IMR-90 (cell line): ENCODE measurements at regions not wholly inside any gene's neighbourhood (a gene's known extent, or its start where the extent isn't known, plus 50 kb on each side); places are given as distances from the start of the nearest gene placed in this dataset.

Experiments
- ATAC-seq: fragments of 200-7000 bp; cut with Tn5 transposase; 2 replicates; pipeline ENCODE4 v1.9.1; 2020; ENCODE audit warnings: low read depth, mild to moderate bottlenecking, moderate library complexity
- BruUV-seq: library from RNA; stranded (reverse); fragments of 400-500 nt; replicated peaks from 2 replicates; lab custom pipeline; 2021; lab: Mats Ljungman, UMichigan
- CTCF ChIA-PET: fragments of 300-600 bp; formaldehyde crosslinking; extraction: SDS; loops from one replicate; lab custom pipeline; 2021; ENCODE audit warnings: antibody characterized with exemption; lab: Yijun Ruan, JAX
- POLR2A ChIA-PET: fragments of 300-600 bp; sonication (Branson Sonifier 250); formaldehyde crosslinking; loops from one replicate; lab custom pipeline; 2022; ENCODE audit warnings: antibody characterized with exemption; ENCODE audit not compliant: unreplicated experiment; lab: Charles Lee
- DNase-seq: peaks from one replicate; pipeline ENCODE4 v3.0.0; 2013
- H2AFZ ChIP-seq: replicated peaks from 2 replicates; pipeline ENCODE3; 2013; ENCODE audit warnings: low read length, mild to moderate bottlenecking; ENCODE audit not compliant: poor library complexity
- H2AK5ac ChIP-seq: 2 replicates; pipeline ENCODE4 v1.6.1; 2013; ENCODE audit warnings: low read depth, low read length, inconsistent platforms
- H2AK9ac ChIP-seq: replicated peaks from 2 replicates; pipeline ENCODE3; 2013; ENCODE audit warnings: mild to moderate bottlenecking, low read depth, low read length, moderate library complexity; ENCODE audit not compliant: poor library complexity
- H2BK120ac ChIP-seq: 2 replicates; pipeline ENCODE4 v1.6.1; 2013; ENCODE audit warnings: low read depth, low read length, inconsistent platforms
- H2BK15ac ChIP-seq: 3 replicates; pipeline ENCODE4 v1.6.1; 2013; ENCODE audit warnings: low read depth, low read length, inconsistent platforms
- H2BK20ac ChIP-seq: 2 replicates; pipeline ENCODE4 v1.6.1; 2013; ENCODE audit warnings: low read depth, mild to moderate bottlenecking, inconsistent platforms, low read length, moderate library complexity
- H2BK5ac ChIP-seq: 2 replicates; pipeline ENCODE4 v1.6.1; 2013; ENCODE audit warnings: mild to moderate bottlenecking, low read depth, low read length, inconsistent platforms; ENCODE audit not compliant: poor library complexity, severe bottlenecking
- H3K14ac ChIP-seq: replicated peaks from 2 replicates; pipeline ENCODE4 v1.6.1; 2013; ENCODE audit warnings: low read depth, low read length, inconsistent platforms
- H3K18ac ChIP-seq: 2 replicates; pipeline ENCODE4 v1.6.1; 2013; ENCODE audit warnings: low read depth, low read length, control low read depth
- H3K23ac ChIP-seq: 2 replicates; pipeline ENCODE4 v1.6.1; 2013; ENCODE audit warnings: low read depth, low read length, inconsistent platforms
- H3K27ac ChIP-seq: 2 replicates; pipeline ENCODE4 v1.5.1; 2013; ENCODE audit warnings: mild to moderate bottlenecking, control low read depth, low read length; ENCODE audit not compliant: insufficient read depth
- H3K27me3 ChIP-seq: 2 replicates; pipeline ENCODE4 v1.6.1; 2013; ENCODE audit warnings: low read length; ENCODE audit not compliant: control insufficient read depth, insufficient read depth
- H3K36me3 ChIP-seq: 2 replicates; pipeline ENCODE4 v1.6.1; 2013; ENCODE audit warnings: low read length, mixed read lengths; ENCODE audit not compliant: control insufficient read depth, insufficient read depth
- H3K4ac ChIP-seq: 2 replicates; pipeline ENCODE4 v1.6.1; 2013; ENCODE audit warnings: low read depth, low read length, inconsistent platforms
- H3K4me1 ChIP-seq: 2 replicates; pipeline ENCODE4 v1.6.1; 2013; ENCODE audit warnings: low read length, mixed read lengths; ENCODE audit not compliant: control insufficient read depth, insufficient read depth
- H3K4me2 ChIP-seq: 2 replicates; pipeline ENCODE4 v1.6.1; 2013; ENCODE audit warnings: low read depth, mild to moderate bottlenecking, control low read depth, low read length, moderate library complexity
- H3K4me3 ChIP-seq: 2 replicates; pipeline ENCODE4 v1.5.1; 2013; ENCODE audit warnings: low read depth, mild to moderate bottlenecking, control low read depth, low read length, moderate library complexity; ENCODE audit not compliant: insufficient read depth
- H3K56ac ChIP-seq: 2 replicates; pipeline ENCODE4 v1.6.1; 2013; ENCODE audit warnings: low read length, inconsistent platforms; ENCODE audit not compliant: insufficient read depth; ENCODE audit errors: extremely low read depth
- H3K79me1 ChIP-seq, 2 experiments: 2 replicates each; pipeline ENCODE4 v1.6.1; 2013; ENCODE audit warnings: low read length in 2 of 2, inconsistent platforms in 1 of 2, low read depth in 1 of 2
- H3K9ac ChIP-seq: 2 replicates; pipeline ENCODE4 v1.6.1; 2013; ENCODE audit warnings: low read depth, low read length, control low read depth
- H3K9me1 ChIP-seq: 2 replicates; pipeline ENCODE4 v1.6.1; 2013; ENCODE audit warnings: low read length, inconsistent platforms; ENCODE audit not compliant: insufficient read depth
- H3K9me3 ChIP-seq: 2 replicates; pipeline ENCODE4 v1.6.1; 2013; ENCODE audit warnings: low read length; ENCODE audit not compliant: control insufficient read depth, insufficient read depth
- H4K20me1 ChIP-seq: 2 replicates; pipeline ENCODE4 v1.6.1; 2013; ENCODE audit warnings: low read length, inconsistent platforms; ENCODE audit not compliant: insufficient read depth
- H4K5ac ChIP-seq: 2 replicates; pipeline ENCODE4 v1.6.1; 2013; ENCODE audit warnings: mild to moderate bottlenecking, low read depth, low read length, control low read depth
- H4K8ac ChIP-seq, 2 experiments: 2 replicates each; pipeline ENCODE4 v1.6.1; 2013; ENCODE audit warnings: low read depth in 2 of 2, low read length in 2 of 2, control low read depth in 1 of 2, inconsistent platforms in 1 of 2
- H4K91ac ChIP-seq: 2 replicates; pipeline ENCODE4 v1.6.1; 2013; ENCODE audit warnings: low read depth, low read length, inconsistent platforms; ENCODE audit not compliant: insufficient read depth
- BHLHE40 ChIP-seq: fragments of 150-350 bp; IDR thresholded peaks from 2 replicates; pipeline ENCODE4 v1.6.1; 2016; ENCODE audit warnings: mild to moderate bottlenecking, low read depth, low read length
- CHD1 ChIP-seq: IDR thresholded peaks from 2 replicates; pipeline ENCODE4 v1.6.1; 2012; ENCODE audit warnings: low read depth, low read length, improper control_type of control experiment
- MAZ ChIP-seq: IDR thresholded peaks from 2 replicates; pipeline ENCODE4 v1.6.1; 2012; ENCODE audit warnings: low read depth, mild to moderate bottlenecking, low read length, improper control_type of control experiment, moderate library complexity, borderline replicate concordance
- RCOR1 ChIP-seq: IDR thresholded peaks from 2 replicates; pipeline ENCODE4 v1.6.1; 2012; ENCODE audit warnings: mild to moderate bottlenecking, low read length, improper control_type of control experiment; ENCODE audit not compliant: insufficient replicate concordance
- SMC3 ChIP-seq: fragments of 150-350 bp; IDR thresholded peaks from 2 replicates; pipeline ENCODE4 v1.6.1; 2016; ENCODE audit warnings: low read depth, mild to moderate bottlenecking, antibody characterized with exemption, low read length, moderate library complexity
- USF2 ChIP-seq: fragments of 150-350 bp; IDR thresholded peaks from 2 replicates; pipeline ENCODE4 v1.6.1; 2017; ENCODE audit warnings: mild to moderate bottlenecking, antibody characterized with exemption, low read length, low read depth
- WGBS, 2 experiments: methylation state at CpG; one replicate each; pipeline versions ENCODE4 v1.1.5 to v1.1.7; 2013; ENCODE audit warnings: missing lambda C conversion rate in 2 of 2; ENCODE audit not compliant: insufficient read length in 1 of 2; ENCODE audit errors: extremely low coverage in 2 of 2; 5-methylcytosine and 5-hydroxymethylcytosine counted together
- dilution Hi-C: fragments of 300-500 bp; cut with HindIII; formaldehyde crosslinking; loops from one replicate; pipeline ENCODE4 v1.14.3; 2018; ENCODE audit warnings: low sequenced_read_pairs; ENCODE audit not compliant: unreplicated experiment
- in situ Hi-C: fragments of 300-500 bp; cut with MboI; formaldehyde crosslinking; loops from 3 replicates; pipeline ENCODE4 v1.14.3; 2019; ENCODE audit warnings: low sequenced_read_pairs, inconsistent platforms, mixed read lengths
- intact Hi-C: fragments of 100-400 bp; cut with micrococcal nuclease; formaldehyde crosslinking; loops from 2 replicates; pipeline ENCODE4 v1.10.0; 2022

GRCh38 chr6:54578261-54578660, 268.3 kb upstream of the FAM83B start:
- Histone ChIP-seq H2BK15ac (no peak overlapping the region), H3K23ac (no peak overlapping the region), H3K18ac (no peak overlapping the region), H2AFZ (no peak overlapping the region), H2AK9ac (no peak overlapping the region), H3K4me2 (no peak overlapping the region), H3K36me3 (no peaks in the 10 kb centered on the region), H3K56ac (no peak overlapping the region), H4K8ac (no peak overlapping the region), H2BK5ac (no peak overlapping the region), H3K9ac (no peak overlapping the region), H4K5ac (no peak overlapping the region), H4K91ac (no peak overlapping the region), H3K14ac (no peak overlapping the region), H3K4ac (no peak overlapping the region), H3K27me3 (no peaks in the 10 kb centered on the region), H2BK20ac (no peak overlapping the region), H3K79me1 (no peaks in the 10 kb centered on the region), H2AK5ac (no peak overlapping the region), H4K20me1 (no peaks in the 10 kb centered on the region), H3K9me1 (no peaks in the 10 kb centered on the region), H2BK120ac (no peak overlapping the region), H3K27ac (no peak overlapping the region), H3K9me3 (no peaks in the 10 kb centered on the region), H3K4me3 (no peak overlapping the region), H3K4me1 (no peaks in the 10 kb centered on the region)
- ChIA-PET POLR2A (no interaction called here), CTCF (interaction anchor here (1.1 kb wide), 1 partner anchor 9 kb away, joined by 4 read pairs; no protein-coding TSS in a partner anchor)
- no peak for ATAC-seq
- dilution Hi-C loops (no loop called here), intact Hi-C loops (no loop called here), in situ Hi-C loops (no loop called here)
- no CpG with 5 or more reads among the region's 3 CpGs for WGBS, 2 experiments
- BruUV-seq, result no TSS peak
- no peak for DNase-seq
- no peak for TF ChIP-seq USF2
- TF ChIP-seq SMC3, result no peak
- no peak for TF ChIP-seq BHLHE40
- no peak for TF ChIP-seq MAZ
- TF ChIP-seq RCOR1, result no peak
- TF ChIP-seq CHD1, result no peak
